ENCODE measurements at regions not wholly inside any gene's neighbourhood (a gene's known extent, or its start where the extent isn't known, plus 50 kb on each side); places are given as distances from the start of the nearest gene placed in this dataset.

DNA sequence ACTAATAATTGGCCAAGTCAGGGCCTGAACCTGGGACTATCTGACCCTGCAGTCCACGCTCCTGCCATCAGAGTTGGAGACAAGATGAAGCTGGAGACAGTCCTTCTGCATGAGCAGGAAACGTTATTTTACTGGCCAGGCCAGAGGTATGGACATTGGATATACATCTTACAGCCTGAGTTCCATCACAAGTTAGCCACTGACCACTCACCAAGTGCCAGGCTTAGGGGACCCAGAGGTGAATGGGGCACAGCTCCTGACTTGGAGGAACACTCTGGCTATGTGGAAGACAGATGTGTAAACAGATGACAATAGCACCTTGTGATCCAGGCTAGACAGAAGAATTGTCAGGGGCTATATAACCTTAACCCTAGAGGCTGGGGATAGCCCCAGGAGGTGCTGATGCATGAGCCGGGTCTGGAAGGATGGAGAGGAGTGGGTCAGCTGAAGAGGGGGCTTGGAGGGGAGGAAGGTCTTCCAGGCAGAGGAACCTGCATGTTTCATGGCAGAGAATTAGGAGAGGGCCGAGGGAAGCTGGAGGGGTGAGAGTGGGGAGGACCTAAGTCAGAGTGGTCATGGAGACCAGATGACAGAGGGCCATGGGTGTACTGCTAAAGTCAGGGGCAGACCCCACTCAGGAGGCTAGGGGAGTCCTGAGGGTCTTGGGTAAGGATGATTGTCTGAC is 52.5 kb upstream of the DMRTB1 start:
- Histone ChIP-seq H3K9me2 (replicated peaks; ENCODE audit: insufficient read depth, low read length) (no peaks in the 10 kb centered on the region), H4K20me1 (ENCODE audit: low read depth, low read length) (no peaks in the 10 kb centered on the region), H3K9me3 (ENCODE audit: insufficient read depth, low read length) (no peaks in the 10 kb centered on the region), H3K27me3 (ENCODE audit: low read length) (no peaks in the 10 kb centered on the region), H3K9ac (ENCODE audit: low read length) (no peak overlapping the region), H3K79me2 (ENCODE audit: insufficient read depth, low read length) (no peaks in the 10 kb centered on the region), H3K4me2 (ENCODE audit: low read depth, low read length, poor library complexity, severe bottlenecking) (no peak overlapping the region), H3K4me3 (ENCODE audit: insufficient read depth, low read length, poor library complexity, severe bottlenecking) (no peak overlapping the region), H3K27ac (ENCODE audit: low read depth, low read length) (no peak overlapping the region), H3F3A (ENCODE audit: insufficient read depth) (no peaks in the 10 kb centered on the region), H3K36me3 (ENCODE audit: low read length) (no peaks in the 10 kb centered on the region), H2AFZ (ENCODE audit: low read depth, low read length, severe bottlenecking) (no peak overlapping the region)
- no peak for TF ChIP-seq EZH2phosphoT487 (conservative IDR thresholded peaks at IDR 0.05; ENCODE audit: low read length)

DNA sequence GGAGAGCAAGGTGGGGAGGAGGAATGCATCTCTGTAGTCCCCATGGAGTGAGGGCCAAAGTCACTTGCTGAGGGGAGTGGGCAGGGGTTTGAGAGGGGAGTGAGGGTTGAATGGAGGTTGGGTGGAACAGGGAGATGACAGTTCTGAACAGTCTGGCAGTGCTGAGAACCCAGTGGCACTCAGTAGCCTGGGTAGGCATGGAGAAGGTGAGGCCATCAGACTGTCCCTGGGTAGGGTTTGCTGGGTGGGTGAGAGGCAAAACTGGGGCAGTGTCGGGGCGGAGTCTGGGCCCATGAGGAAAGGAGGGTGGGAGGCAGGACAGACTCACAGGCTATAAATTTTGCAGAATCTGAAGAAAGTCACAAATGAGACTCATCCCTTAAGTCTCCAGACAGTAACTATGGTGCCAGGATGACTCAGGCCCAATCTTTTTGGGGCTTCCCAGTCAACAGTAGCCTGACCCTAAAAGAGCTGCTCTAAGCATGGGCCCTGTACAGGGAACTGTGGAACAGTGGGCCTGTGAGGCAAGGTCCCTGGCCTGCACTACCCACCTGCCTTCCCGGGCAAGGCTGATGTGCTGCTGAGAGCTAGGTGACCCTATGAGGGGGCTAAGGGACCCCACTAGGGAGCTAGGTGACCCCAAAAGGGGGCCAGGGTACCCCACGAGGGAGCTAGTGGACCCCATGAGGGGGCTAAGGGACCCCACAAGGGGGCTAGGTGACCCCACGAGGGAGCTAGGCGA is 51.0 kb upstream of the DMRTB1 start:
- Histone ChIP-seq H4K20me1 (ENCODE audit: low read depth, low read length) (no peaks in the 10 kb centered on the region), H3F3A (ENCODE audit: insufficient read depth) (no peaks in the 10 kb centered on the region), H3K27me3 (ENCODE audit: low read length) (no peaks in the 10 kb centered on the region), H3K4me2 (ENCODE audit: low read depth, low read length, poor library complexity, severe bottlenecking) (no peak overlapping the region), H3K4me3 (ENCODE audit: insufficient read depth, low read length, poor library complexity, severe bottlenecking) (no peak overlapping the region), H3K9me3 (ENCODE audit: insufficient read depth, low read length) (no peaks in the 10 kb centered on the region), H3K9me2 (replicated peaks; ENCODE audit: insufficient read depth, low read length) (no peaks in the 10 kb centered on the region), H3K36me3 (ENCODE audit: low read length) (no peaks in the 10 kb centered on the region), H3K79me2 (ENCODE audit: insufficient read depth, low read length) (no peaks in the 10 kb centered on the region), H2AFZ (ENCODE audit: low read depth, low read length, severe bottlenecking) (no peak overlapping the region), H3K9ac (ENCODE audit: low read length) (no peak overlapping the region), H3K27ac (ENCODE audit: low read depth, low read length) (no peak overlapping the region)
- TF ChIP-seq EZH2phosphoT487 (conservative IDR thresholded peaks at IDR 0.05; ENCODE audit: low read length), result no peak
- TF ChIP-seq, protein P1, sequence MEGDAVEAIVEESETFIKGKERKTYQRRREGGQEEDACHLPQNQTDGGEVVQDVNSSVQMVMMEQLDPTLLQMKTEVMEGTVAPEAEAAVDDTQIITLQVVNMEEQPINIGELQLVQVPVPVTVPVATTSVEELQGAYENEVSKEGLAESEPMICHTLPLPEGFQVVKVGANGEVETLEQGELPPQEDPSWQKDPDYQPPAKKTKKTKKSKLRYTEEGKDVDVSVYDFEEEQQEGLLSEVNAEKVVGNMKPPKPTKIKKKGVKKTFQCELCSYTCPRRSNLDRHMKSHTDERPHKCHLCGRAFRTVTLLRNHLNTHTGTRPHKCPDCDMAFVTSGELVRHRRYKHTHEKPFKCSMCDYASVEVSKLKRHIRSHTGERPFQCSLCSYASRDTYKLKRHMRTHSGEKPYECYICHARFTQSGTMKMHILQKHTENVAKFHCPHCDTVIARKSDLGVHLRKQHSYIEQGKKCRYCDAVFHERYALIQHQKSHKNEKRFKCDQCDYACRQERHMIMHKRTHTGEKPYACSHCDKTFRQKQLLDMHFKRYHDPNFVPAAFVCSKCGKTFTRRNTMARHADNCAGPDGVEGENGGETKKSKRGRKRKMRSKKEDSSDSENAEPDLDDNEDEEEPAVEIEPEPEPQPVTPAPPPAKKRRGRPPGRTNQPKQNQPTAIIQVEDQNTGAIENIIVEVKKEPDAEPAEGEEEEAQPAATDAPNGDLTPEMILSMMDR (IDR thresholded peaks at IDR 0.05; ENCODE audit: insufficient read depth, low read length, poor library complexity, severe bottlenecking), result no peak

DNA sequence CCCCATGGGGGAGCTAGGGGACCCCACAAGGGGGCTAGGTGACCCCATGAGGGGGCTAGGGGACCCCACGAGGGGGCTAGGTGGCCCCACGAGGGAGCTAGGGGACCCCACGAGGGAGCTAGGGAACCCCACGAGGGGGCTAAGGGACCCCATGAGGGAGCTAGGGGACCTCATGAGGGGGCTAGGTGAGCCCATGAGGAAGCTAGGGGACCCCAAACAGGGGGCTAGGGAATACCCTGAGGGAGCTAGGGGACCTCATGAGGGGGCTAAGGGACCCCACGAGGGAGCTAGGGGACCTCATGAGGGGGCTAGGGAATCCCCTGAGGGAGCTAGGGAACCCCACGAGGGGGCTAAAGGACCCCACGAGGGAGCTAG is 50.5 kb upstream of the DMRTB1 start:
- Histone ChIP-seq H3K4me3 (ENCODE audit: insufficient read depth, low read length, poor library complexity, severe bottlenecking) (no peak overlapping the region), H3K36me3 (ENCODE audit: low read length) (no peaks in the 10 kb centered on the region), H3K79me2 (ENCODE audit: insufficient read depth, low read length) (no peaks in the 10 kb centered on the region), H3K9me2 (replicated peaks; ENCODE audit: insufficient read depth, low read length) (no peaks in the 10 kb centered on the region), H3K9me3 (ENCODE audit: insufficient read depth, low read length) (no peaks in the 10 kb centered on the region), H2AFZ (ENCODE audit: low read depth, low read length, severe bottlenecking) (no peak overlapping the region), H3K9ac (ENCODE audit: low read length) (no peak overlapping the region), H3K27me3 (ENCODE audit: low read length) (no peaks in the 10 kb centered on the region), H3K27ac (ENCODE audit: low read depth, low read length) (no peak overlapping the region), H4K20me1 (ENCODE audit: low read depth, low read length) (no peaks in the 10 kb centered on the region), H3K4me2 (ENCODE audit: low read depth, low read length, poor library complexity, severe bottlenecking) (no peak overlapping the region), H3F3A (ENCODE audit: insufficient read depth) (no peaks in the 10 kb centered on the region)
- TF ChIP-seq EZH2phosphoT487 (conservative IDR thresholded peaks at IDR 0.05; ENCODE audit: low read length), result no peak

DNA sequence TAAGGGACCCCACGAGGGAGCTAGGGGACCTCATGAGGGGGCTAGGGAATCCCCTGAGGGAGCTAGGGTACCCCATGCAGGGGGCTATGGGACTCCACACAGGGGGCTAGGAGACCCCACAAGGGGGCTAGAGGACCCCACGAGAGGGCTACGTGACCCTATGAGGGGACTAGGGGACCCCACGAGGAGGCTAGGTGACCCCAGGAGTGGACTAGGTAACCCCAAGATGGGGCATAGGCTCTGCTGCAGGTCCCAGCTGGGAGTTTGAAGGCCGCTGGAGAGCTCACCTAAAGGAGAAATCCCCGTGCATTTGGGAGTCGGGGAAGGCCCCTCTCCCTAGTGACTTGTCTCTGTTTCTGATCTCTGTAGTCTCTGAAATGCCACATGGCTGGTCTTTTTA is 50.0 kb upstream of the DMRTB1 start:
- H3K36me3 ChIP-seq (ENCODE audit: low read length), result no peaks in the 10 kb centered on the region
- H3K79me2 ChIP-seq (ENCODE audit: insufficient read depth, low read length), result no peaks in the 10 kb centered on the region
- H3K9me3 ChIP-seq (ENCODE audit: insufficient read depth, low read length), result no peaks in the 10 kb centered on the region
- no peak overlapping the region for H3K9ac ChIP-seq (ENCODE audit: low read length)
- no peaks in the 10 kb centered on the region for H3K9me2 ChIP-seq (replicated peaks; ENCODE audit: insufficient read depth, low read length)
- no peak overlapping the region for H3K4me2 ChIP-seq (ENCODE audit: low read depth, low read length, poor library complexity, severe bottlenecking)
- H3K27ac ChIP-seq (ENCODE audit: low read depth, low read length), result no peak overlapping the region
- no peak for TF ChIP-seq EZH2phosphoT487 (conservative IDR thresholded peaks at IDR 0.05; ENCODE audit: low read length)
- TF ChIP-seq, protein P1 (IDR thresholded peaks at IDR 0.05; ENCODE audit: insufficient read depth, low read length, poor library complexity, severe bottlenecking), result no peak
- no peak overlapping the region for H2AFZ ChIP-seq (ENCODE audit: low read depth, low read length, severe bottlenecking)
- no peak overlapping the region for H3K4me3 ChIP-seq (ENCODE audit: insufficient read depth, low read length, poor library complexity, severe bottlenecking)
- no peaks in the 10 kb centered on the region for H4K20me1 ChIP-seq (ENCODE audit: low read depth, low read length)
- no peaks in the 10 kb centered on the region for H3K27me3 ChIP-seq (ENCODE audit: low read length)
- H3F3A ChIP-seq (ENCODE audit: insufficient read depth), result no peaks in the 10 kb centered on the region
